Naive thymus-derived CD4-positive, alpha-beta T cell (primary cell): ENCODE measurements at regions not wholly inside any gene's neighbourhood (a gene's known extent, or its start where the extent isn't known, plus 50 kb on each side); places are given as distances from the start of the nearest gene placed in this dataset.

ENCODE experiments used
- ATAC-seq: fragments of 150-1000 bp; cut with Tn5 transposase; 2 replicates; pipeline ENCODE4 v1.10.0; 2021; ENCODE audit warnings: mild to moderate bottlenecking, moderate library complexity
- CTCF ChIA-PET: fragments of 350-600 bp; sonication (Branson Sonifier 250); formaldehyde crosslinking; loops from one replicate; lab custom pipeline; 2021; ENCODE audit warnings: antibody characterized with exemption; lab: Charles Lee
- POLR2A ChIA-PET: fragments of 350-600 bp; sonication (Branson Sonifier 250); formaldehyde crosslinking; loops from one replicate; lab custom pipeline; 2021; ENCODE audit warnings: antibody characterized with exemption, inconsistent platforms; lab: Charles Lee
- DNase-seq, 9 donors: peaks; one replicate each; pipeline versions ENCODE4 v3.0.0 to v3.0.0-alpha.2; 2020 to 2022; ENCODE audit warnings: mixed read lengths in 1 of 9
- H3K27ac ChIP-seq: one replicate; pipeline ENCODE4 v1.7.0; 2013; ENCODE audit warnings: mild to moderate bottlenecking, low read depth, low read length, moderate library complexity
- H3K27me3 ChIP-seq, 2 donors: one replicate each; pipeline ENCODE4 v1.7.0; 2013; ENCODE audit warnings: low read length in 2 of 2, mild to moderate bottlenecking in 2 of 2, moderate library complexity in 2 of 2; ENCODE audit not compliant: control insufficient read depth in 2 of 2, insufficient read depth in 2 of 2
- H3K36me3 ChIP-seq, 3 experiments: 1 replicate in 2 of 3; 2 replicates in 1 of 3; pipeline ENCODE4 v1.7.0; 2013; ENCODE audit warnings: low read length in 3 of 3, mild to moderate bottlenecking in 3 of 3, moderate library complexity in 1 of 3; ENCODE audit not compliant: insufficient read depth in 3 of 3, control insufficient read depth in 2 of 3
- H3K4me1 ChIP-seq, 2 donors: one replicate each; pipeline ENCODE4 v1.7.0; 2013; ENCODE audit warnings: low read length in 2 of 2, mild to moderate bottlenecking in 2 of 2, moderate library complexity in 1 of 2; ENCODE audit not compliant: control insufficient read depth in 2 of 2, insufficient read depth in 2 of 2
- H3K4me3 ChIP-seq: 2 replicates; pipeline ENCODE4 v1.7.0; 2013; ENCODE audit warnings: mild to moderate bottlenecking, low read length
- H3K9me3 ChIP-seq, 3 experiments: 1 replicate in 2 of 3; 2 replicates in 1 of 3; pipeline ENCODE4 v1.7.0; 2013; ENCODE audit warnings: low read length in 3 of 3; ENCODE audit not compliant: control insufficient read depth in 2 of 3
- H3K27ac Mint-ChIP-seq, 9 donors: one replicate each; pipeline ENCODE4 v1.8.0; 2020 to 2022; ENCODE audit warnings: mixed read lengths in 9 of 9, mild to moderate bottlenecking in 8 of 9, moderate library complexity in 5 of 9, inconsistent platforms in 2 of 9
- H3K27me3 Mint-ChIP-seq, 5 donors: one replicate each; pipeline ENCODE4 v1.8.0; 2021 to 2022; ENCODE audit warnings: mixed read lengths in 5 of 5, mild to moderate bottlenecking in 1 of 5
- H3K36me3 Mint-ChIP-seq, 5 donors: one replicate each; pipeline ENCODE4 v1.8.0; 2020 to 2022; ENCODE audit warnings: mixed read lengths in 5 of 5, mild to moderate bottlenecking in 3 of 5, inconsistent platforms in 1 of 5
- H3K4me1 Mint-ChIP-seq, 7 donors: one replicate each; pipeline ENCODE4 v1.8.0; 2020 to 2022; ENCODE audit warnings: mixed read lengths in 7 of 7, mild to moderate bottlenecking in 3 of 7, inconsistent platforms in 1 of 7
- H3K4me3 Mint-ChIP-seq, 10 donors: one replicate each; pipeline ENCODE4 v1.8.0; 2020 to 2022; ENCODE audit warnings: mild to moderate bottlenecking in 10 of 10, mixed read lengths in 10 of 10, moderate library complexity in 6 of 10, inconsistent platforms in 2 of 10
- H3K9me3 Mint-ChIP-seq, 11 donors: one replicate each; pipeline ENCODE4 v1.8.0; 2020 to 2022; ENCODE audit warnings: mixed read lengths in 11 of 11, mild to moderate bottlenecking in 4 of 11, inconsistent platforms in 1 of 11, moderate library complexity in 1 of 11
- intact Hi-C, 2 donors: fragments of 100-400 bp; cut with micrococcal nuclease; formaldehyde crosslinking; loops; one replicate each; pipeline ENCODE4 v1.15.1; 2023

GRCh38 chr16:64133366-64133765 lies 988.5 kb downstream of the CDH11 start:
- no peaks in the 10 kb centered on the region for H3K27me3 ChIP-seq
- H3K4me1 ChIP-seq: no peaks in the 10 kb centered on the region
- CTCF ChIA-PET: no interaction called here
- DNase-seq (no peak), ATAC-seq (no peak)
- peaks cover 0 to 3% (median 0%) of the 10 kb centered on the region in 7 donors for H3K4me1 Mint-ChIP-seq
- no peaks in the 10 kb centered on the region for H3K36me3 ChIP-seq
- H3K36me3 Mint-ChIP-seq: peaks cover 0 to 8% (median 0%) of the 10 kb centered on the region in 5 donors
- H3K4me3 ChIP-seq: no peak overlapping the region
- intact Hi-C loops: no loop called here
- H3K27ac Mint-ChIP-seq: no peak overlapping the region
- POLR2A ChIA-PET: no interaction called here
- H3K27ac ChIP-seq: no peak overlapping the region
- H3K4me3 Mint-ChIP-seq: no peak overlapping the region
- no peaks in the 10 kb centered on the region for H3K27me3 Mint-ChIP-seq
- H3K9me3 ChIP-seq: no peaks in the 10 kb centered on the region
- H3K9me3 Mint-ChIP-seq: peaks cover 0 to 35% (median 11%) of the 10 kb centered on the region in 11 donors

- H3K4me1 Mint-ChIP-seq: peaks cover 0 to 3% (median 0%) of the 10 kb centered on the region in 7 donors
- peaks cover 0 to 32% (median 11%) of the 10 kb centered on the region in 11 donors for H3K9me3 Mint-ChIP-seq
- H3K4me3 Mint-ChIP-seq: no peak overlapping the region
- no peaks in the 10 kb centered on the region for H3K27me3 Mint-ChIP-seq
- ChIA-PET CTCF (no interaction called here), POLR2A (no interaction called here)
- Histone ChIP-seq H3K9me3 (no peaks in the 10 kb centered on the region), H3K27me3 (no peaks in the 10 kb centered on the region), H3K4me1 (no peaks in the 10 kb centered on the region), H3K36me3 (no peaks in the 10 kb centered on the region), H3K27ac (no peak overlapping the region), H3K4me3 (no peak overlapping the region)
- intact Hi-C loops: no loop called here
- no peak for ATAC-seq
- no peak overlapping the region for H3K27ac Mint-ChIP-seq
- H3K36me3 Mint-ChIP-seq: peaks cover 0 to 8% (median 0%) of the 10 kb centered on the region in 5 donors
- no peak for DNase-seq
These were observed 989.0 kb downstream of the CDH11 start for GRCh38 chr16:64132759-64133361.

- POLR2A ChIA-PET: no interaction called here
- no peaks in the 10 kb centered on the region for H3K36me3 ChIP-seq
- Mint-ChIP-seq H3K4me1 (peaks cover 0 to 3% (median 0%) of the 10 kb centered on the region in 7 donors), H3K27me3 (no peaks in the 10 kb centered on the region), H3K4me3 (no peak overlapping the region), H3K9me3 (peaks cover 0 to 30% (median 16%) of the 10 kb centered on the region in 11 donors), H3K36me3 (peaks cover 0 to 8% (median 0%) of the 10 kb centered on the region in 5 donors), H3K27ac (no peak overlapping the region)
- DNase-seq: no peak
- intact Hi-C loops: no loop called here
- H3K4me1 ChIP-seq: no peaks in the 10 kb centered on the region
- H3K4me3 ChIP-seq: no peak overlapping the region
- no peak for ATAC-seq
- no peaks in the 10 kb centered on the region for H3K9me3 ChIP-seq
- CTCF ChIA-PET: no interaction called here
- H3K27me3 ChIP-seq: no peaks in the 10 kb centered on the region
- no peak overlapping the region for H3K27ac ChIP-seq
These were observed 989.7 kb downstream of the CDH11 start for GRCh38 chr16:64132190-64132589.

- Mint-ChIP-seq H3K9me3 (peaks cover 0 to 30% (median 17%) of the 10 kb centered on the region in 11 donors), H3K4me3 (no peak overlapping the region), H3K4me1 (peaks cover 0 to 3% (median 0%) of the 10 kb centered on the region in 7 donors), H3K36me3 (peaks cover 0 to 8% (median 0%) of the 10 kb centered on the region in 5 donors), H3K27ac (no peak overlapping the region), H3K27me3 (no peaks in the 10 kb centered on the region)
- Histone ChIP-seq H3K27ac (no peak overlapping the region), H3K4me3 (no peak overlapping the region), H3K27me3 (no peaks in the 10 kb centered on the region), H3K4me1 (no peaks in the 10 kb centered on the region), H3K36me3 (no peaks in the 10 kb centered on the region), H3K9me3 (no peaks in the 10 kb centered on the region)
- no peak for ATAC-seq
- DNase-seq: no peak
- intact Hi-C loops: no loop called here
- POLR2A ChIA-PET: no interaction called here
- CTCF ChIA-PET: no interaction called here
These were observed 990.4 kb downstream of the CDH11 start for GRCh38 chr16:64131423-64131822.

GRCh38 chr16:64130140-64130539 lies 991.7 kb downstream of the CDH11 start:
- Histone ChIP-seq H3K36me3 (no peaks in the 10 kb centered on the region), H3K27ac (no peak overlapping the region), H3K9me3 (no peaks in the 10 kb centered on the region), H3K4me3 (no peak overlapping the region), H3K27me3 (no peaks in the 10 kb centered on the region), H3K4me1 (no peaks in the 10 kb centered on the region)
- H3K36me3 Mint-ChIP-seq: peaks cover 0 to 4% (median 0%) of the 10 kb centered on the region in 5 donors
- DNase-seq (no peak), ATAC-seq (no peak)
- peaks cover 0 to 3% (median 0%) of the 10 kb centered on the region in 7 donors for H3K4me1 Mint-ChIP-seq
- CTCF ChIA-PET: no interaction called here
- H3K4me3 Mint-ChIP-seq: no peak overlapping the region
- no peaks in the 10 kb centered on the region for H3K27me3 Mint-ChIP-seq
- peaks cover 0 to 21% (median 14%) of the 10 kb centered on the region in 11 donors for H3K9me3 Mint-ChIP-seq
- intact Hi-C loops: no loop called here
- no peak overlapping the region for H3K27ac Mint-ChIP-seq
- POLR2A ChIA-PET: no interaction called here

- DNase-seq (no peak), ATAC-seq (no peak)
- H3K36me3 ChIP-seq: no peaks in the 10 kb centered on the region
- ChIA-PET POLR2A (no interaction called here), CTCF (no interaction called here)
- H3K4me1 ChIP-seq: no peaks in the 10 kb centered on the region
- H3K4me3 Mint-ChIP-seq: no peak overlapping the region
- H3K36me3 Mint-ChIP-seq: peaks cover 0 to 4% (median 0%) of the 10 kb centered on the region in 5 donors
- no peaks in the 10 kb centered on the region for H3K4me1 Mint-ChIP-seq
- no peak overlapping the region for H3K27ac Mint-ChIP-seq
- no peak overlapping the region for H3K4me3 ChIP-seq
- no peaks in the 10 kb centered on the region for H3K27me3 ChIP-seq
- intact Hi-C loops: no loop called here
- H3K9me3 Mint-ChIP-seq: peaks cover 3 to 24% (median 10%) of the 10 kb centered on the region in 11 donors
- no peaks in the 10 kb centered on the region for H3K9me3 ChIP-seq
- no peaks in the 10 kb centered on the region for H3K27me3 Mint-ChIP-seq
- no peak overlapping the region for H3K27ac ChIP-seq
These were observed 999.7 kb downstream of the CDH11 start for GRCh38 chr16:64122177-64122576.

GRCh38 chr16:64121473-64121872 lies 1000.4 kb downstream of the CDH11 start:
- Histone ChIP-seq H3K36me3 (no peaks in the 10 kb centered on the region), H3K4me1 (no peaks in the 10 kb centered on the region), H3K27ac (no peak overlapping the region), H3K27me3 (no peaks in the 10 kb centered on the region), H3K4me3 (no peak overlapping the region), H3K9me3 (no peaks in the 10 kb centered on the region)
- Mint-ChIP-seq H3K4me1 (no peaks in the 10 kb centered on the region), H3K4me3 (no peak overlapping the region), H3K27me3 (no peaks in the 10 kb centered on the region), H3K36me3 (peaks cover 0 to 4% (median 0%) of the 10 kb centered on the region in 5 donors), H3K27ac (no peak overlapping the region), H3K9me3 (peaks cover 3 to 26% (median 10%) of the 10 kb centered on the region in 11 donors)
- ATAC-seq: no peak
- ChIA-PET POLR2A (no interaction called here), CTCF (no interaction called here)
- intact Hi-C loops: no loop called here
- DNase-seq: no peak
